H9 (cell line): ENCODE measurements at regions not wholly inside any gene's neighbourhood (a gene's known extent, or its start where the extent isn't known, plus 50 kb on each side); places are given as distances from the start of the nearest gene placed in this dataset.

Experiments
- DNase-seq: peaks from one replicate; pipeline ENCODE4 v3.0.0-alpha.2; 2017
- H2AFZ ChIP-seq: one replicate; pipeline ENCODE4 v1.6.1; 2013; ENCODE audit warnings: mild to moderate bottlenecking, low read length, control low read depth, moderate library complexity
- H2AK5ac ChIP-seq: 2 replicates; pipeline ENCODE4 v1.6.1; 2013; ENCODE audit warnings: low read length, control low read depth, mixed read lengths; ENCODE audit not compliant: insufficient read length
- H2BK120ac ChIP-seq: one replicate; pipeline ENCODE4 v1.6.1; 2013; ENCODE audit warnings: low read depth, mild to moderate bottlenecking, low read length, control low read depth, inconsistent platforms; ENCODE audit not compliant: poor library complexity, severe bottlenecking
- H2BK12ac ChIP-seq: 2 replicates; pipeline ENCODE4 v1.6.1; 2013; ENCODE audit warnings: low read length, control low read depth, mixed read lengths, low read depth; ENCODE audit not compliant: insufficient read length
- H2BK15ac ChIP-seq: 2 replicates; pipeline ENCODE4 v1.6.1; 2013; ENCODE audit warnings: low read depth, low read length, control low read depth
- H2BK20ac ChIP-seq: one replicate; pipeline ENCODE4 v1.6.1; 2013; ENCODE audit warnings: low read depth, mild to moderate bottlenecking, low read length, control low read depth, inconsistent platforms; ENCODE audit not compliant: poor library complexity, severe bottlenecking
- H2BK5ac ChIP-seq: 2 replicates; pipeline ENCODE4 v1.6.1; 2013; ENCODE audit warnings: low read length, control low read depth, mixed read lengths; ENCODE audit not compliant: insufficient read length
- H3K14ac ChIP-seq: 2 replicates; pipeline ENCODE4 v1.6.1; 2013; ENCODE audit warnings: low read length, control low read depth; ENCODE audit not compliant: insufficient read depth
- H3K18ac ChIP-seq: 2 replicates; pipeline ENCODE4 v1.6.1; 2013; ENCODE audit warnings: low read depth, mild to moderate bottlenecking, mixed read lengths, low read length, control low read depth; ENCODE audit not compliant: insufficient read length
- H3K23ac ChIP-seq: 2 replicates; pipeline ENCODE4 v1.6.1; 2013; ENCODE audit warnings: low read length, control low read depth, mixed read lengths, low read depth; ENCODE audit not compliant: insufficient read length
- H3K23me2 ChIP-seq: 2 replicates; pipeline ENCODE4 v1.6.1; 2013; ENCODE audit warnings: low read depth, mild to moderate bottlenecking, mixed read lengths, low read length, control low read depth; ENCODE audit not compliant: insufficient read length, poor library complexity, severe bottlenecking
- H3K27ac ChIP-seq: 2 replicates; pipeline ENCODE4 v1.5.1; 2013; ENCODE audit warnings: low read length, control low read depth, mixed read lengths, low read depth; ENCODE audit not compliant: insufficient read length
- H3K27me3 ChIP-seq: 2 replicates; pipeline ENCODE4 v1.6.1; 2013; ENCODE audit warnings: low read length, control low read depth, inconsistent platforms; ENCODE audit not compliant: insufficient read depth
- H3K4ac ChIP-seq: 2 replicates; pipeline ENCODE4 v1.6.1; 2013; ENCODE audit warnings: low read depth, mild to moderate bottlenecking, control low read depth, inconsistent platforms, low read length, moderate library complexity
- H3K4me1 ChIP-seq: 2 replicates; pipeline ENCODE4 v1.6.1; 2013; ENCODE audit warnings: low read length, control low read depth, inconsistent platforms; ENCODE audit not compliant: insufficient read depth
- H3K4me2 ChIP-seq: 2 replicates; pipeline ENCODE4 v1.6.1; 2013; ENCODE audit warnings: low read length, control low read depth, mixed read lengths; ENCODE audit not compliant: insufficient read length, insufficient read depth
- H3K56ac ChIP-seq: 2 replicates; pipeline ENCODE4 v1.6.1; 2013; ENCODE audit warnings: low read depth, mild to moderate bottlenecking, mixed read lengths, low read length, control low read depth; ENCODE audit not compliant: insufficient read length
- H3K79me1 ChIP-seq: 2 replicates; pipeline ENCODE4 v1.6.1; 2013; ENCODE audit warnings: low read depth, mild to moderate bottlenecking, moderate library complexity, low read length, control low read depth, inconsistent platforms; ENCODE audit not compliant: insufficient read depth, poor library complexity, severe bottlenecking
- H3K79me2 ChIP-seq: 2 replicates; pipeline ENCODE4 v1.6.1; 2013; ENCODE audit warnings: low read length, control low read depth, inconsistent platforms; ENCODE audit not compliant: insufficient read depth
- H3K9ac ChIP-seq: 2 replicates; pipeline ENCODE4 v1.6.1; 2013; ENCODE audit warnings: low read length, control low read depth, mixed read lengths; ENCODE audit not compliant: insufficient read length; ENCODE audit errors: extremely low read depth
- H3K9me3 ChIP-seq: one replicate; pipeline ENCODE4 v1.6.1; 2013; ENCODE audit warnings: low read depth, low read length, inconsistent platforms; ENCODE audit not compliant: control insufficient read depth
- H3T11ph ChIP-seq: one replicate; pipeline ENCODE4 v1.6.1; 2013; ENCODE audit warnings: mild to moderate bottlenecking, low read length, control low read depth, inconsistent platforms
- H4K20me1 ChIP-seq: one replicate; pipeline ENCODE4 v1.6.1; 2013; ENCODE audit not compliant: control insufficient read depth, insufficient read length, insufficient read depth
- H4K5ac ChIP-seq: 2 replicates; pipeline ENCODE4 v1.6.1; 2013; ENCODE audit warnings: low read depth, mild to moderate bottlenecking, mixed read lengths, low read length, control low read depth; ENCODE audit not compliant: insufficient read length
- H4K8ac ChIP-seq: replicated peaks from 2 replicates; pipeline ENCODE4 v1.6.1; 2013; ENCODE audit warnings: low read length, control low read depth, mixed read lengths, low read depth; ENCODE audit not compliant: insufficient read length
- H4K91ac ChIP-seq: 2 replicates; pipeline ENCODE4 v1.6.1; 2013; ENCODE audit warnings: low read depth, mild to moderate bottlenecking, moderate library complexity, mixed read lengths, low read length, control low read depth; ENCODE audit not compliant: insufficient read length
- H3K27ac Mint-ChIP-seq, 3 experiments: 2 replicates in 2 of 3; 3 replicates in 1 of 3; pipeline ENCODE4 v1.8.0; 2020 to 2021; ENCODE audit warnings: mixed read lengths in 3 of 3, mild to moderate bottlenecking in 1 of 3, moderate library complexity in 1 of 3
- H3K27me3 Mint-ChIP-seq: 2 replicates; pipeline ENCODE4 v1.8.0; 2021; ENCODE audit warnings: low read depth, mild to moderate bottlenecking, moderate library complexity, mixed read lengths
- H3K36me3 Mint-ChIP-seq, 3 experiments: 2 replicates in 2 of 3; 3 replicates in 1 of 3; pipeline ENCODE4 v1.8.0; 2020 to 2021; ENCODE audit warnings: low read depth in 3 of 3, mixed read lengths in 3 of 3; ENCODE audit not compliant: insufficient read depth in 1 of 3
- H3K4me1 Mint-ChIP-seq, 2 experiments: 2 replicates each; pipeline ENCODE4 v1.8.0; 2020; ENCODE audit warnings: mixed read lengths in 2 of 2
- H3K4me3 Mint-ChIP-seq, 2 experiments: 2 replicates in 1 of 2; 3 replicates in 1 of 2; pipeline ENCODE4 v1.8.0; 2020 to 2021; ENCODE audit warnings: mild to moderate bottlenecking in 2 of 2, mixed read lengths in 2 of 2, moderate library complexity in 1 of 2
- H3K9me3 Mint-ChIP-seq, 2 experiments: 2 replicates in 1 of 2; 3 replicates in 1 of 2; pipeline ENCODE4 v1.8.0; 2020; ENCODE audit warnings: mild to moderate bottlenecking in 2 of 2, mixed read lengths in 2 of 2, moderate library complexity in 1 of 2
- WGBS: extraction: QIAGEN DNeasy Blood & Tissue Kit; methylation state at CpG from one replicate; pipeline ENCODE4 v1.1.7; 2013; ENCODE audit warnings: missing lambda C conversion rate, low lambda C conversion rate, mixed read lengths; ENCODE audit not compliant: insufficient read length; ENCODE audit errors: extremely low coverage; 5-methylcytosine and 5-hydroxymethylcytosine counted together
- TF ChIP-seq, protein P1 (sequence below): fragments of 200-600 bp; sonication (generic); conservative IDR thresholded peaks from 3 replicates; pipeline ENCODE4 v1.8.0; 2021; ENCODE audit warnings: antibody characterized with exemption, mild to moderate bottlenecking

GRCh38 chr12:115776399-115776798 lies 501.1 kb downstream of the MED13L start:
- Histone ChIP-seq H3K79me1 (no peaks in the 10 kb centered on the region), H3K23me2 (no peaks in the 10 kb centered on the region), H3K9me3 (no peaks in the 10 kb centered on the region), H3K4me1 (no peaks in the 10 kb centered on the region), H4K91ac (no peak overlapping the region), H3K9ac (no peak overlapping the region), H3K27ac (no peak overlapping the region), H2BK15ac (no peak overlapping the region), H2AFZ (no peak overlapping the region), H2BK12ac (no peak overlapping the region), H2BK120ac (no peak overlapping the region), H3T11ph (no peak overlapping the region), H2AK5ac (no peak overlapping the region), H4K8ac (no peak overlapping the region), H3K79me2 (no peaks in the 10 kb centered on the region), H3K4me2 (no peak overlapping the region), H2BK20ac (no peak overlapping the region), H4K5ac (no peak overlapping the region), H3K14ac (no peak overlapping the region), H2BK5ac (no peak overlapping the region), H3K56ac (no peak overlapping the region), H3K23ac (no peak overlapping the region), H3K4ac (no peak overlapping the region), H3K27me3 (no peaks in the 10 kb centered on the region), H3K18ac (no peak overlapping the region), H4K20me1 (no peaks in the 10 kb centered on the region)
- Mint-ChIP-seq H3K4me1 (no peaks in the 10 kb centered on the region), H3K27me3 (peaks cover 5% of the 10 kb centered on the region), H3K36me3 (no peaks in the 10 kb centered on the region), H3K4me3 (no peak overlapping the region), H3K27ac (no peak overlapping the region), H3K9me3 (peaks cover 2 to 7% of the 10 kb centered on the region in 2 experiments; a peak in 4 of 5 replicates)
- no CpG with 5 or more reads among the region's 1 CpG for WGBS
- DNase-seq, result no peak
- TF ChIP-seq, protein P1, sequence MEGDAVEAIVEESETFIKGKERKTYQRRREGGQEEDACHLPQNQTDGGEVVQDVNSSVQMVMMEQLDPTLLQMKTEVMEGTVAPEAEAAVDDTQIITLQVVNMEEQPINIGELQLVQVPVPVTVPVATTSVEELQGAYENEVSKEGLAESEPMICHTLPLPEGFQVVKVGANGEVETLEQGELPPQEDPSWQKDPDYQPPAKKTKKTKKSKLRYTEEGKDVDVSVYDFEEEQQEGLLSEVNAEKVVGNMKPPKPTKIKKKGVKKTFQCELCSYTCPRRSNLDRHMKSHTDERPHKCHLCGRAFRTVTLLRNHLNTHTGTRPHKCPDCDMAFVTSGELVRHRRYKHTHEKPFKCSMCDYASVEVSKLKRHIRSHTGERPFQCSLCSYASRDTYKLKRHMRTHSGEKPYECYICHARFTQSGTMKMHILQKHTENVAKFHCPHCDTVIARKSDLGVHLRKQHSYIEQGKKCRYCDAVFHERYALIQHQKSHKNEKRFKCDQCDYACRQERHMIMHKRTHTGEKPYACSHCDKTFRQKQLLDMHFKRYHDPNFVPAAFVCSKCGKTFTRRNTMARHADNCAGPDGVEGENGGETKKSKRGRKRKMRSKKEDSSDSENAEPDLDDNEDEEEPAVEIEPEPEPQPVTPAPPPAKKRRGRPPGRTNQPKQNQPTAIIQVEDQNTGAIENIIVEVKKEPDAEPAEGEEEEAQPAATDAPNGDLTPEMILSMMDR, result no peak
